ENCODE measurements at regions not wholly inside any gene's neighbourhood (a gene's known extent, or its start where the extent isn't known, plus 50 kb on each side); places are given as distances from the start of the nearest gene placed in this dataset.

- TF ChIP-seq CTCF (IDR thresholded peaks at IDR 0.05), result no peak
- no peak for TF ChIP-seq ZFX (IDR thresholded peaks at IDR 0.05; ENCODE audit: borderline replicate concordance)
- no peak overlapping the region for H3K27ac ChIP-seq
Observed at GRCh38 chr17:36722121-36722902, 120.9 kb downstream of the MRM1 start.

- TF ChIP-seq CTCF (IDR thresholded peaks at IDR 0.05), result no peak
- TF ChIP-seq ZFX (IDR thresholded peaks at IDR 0.05; ENCODE audit: borderline replicate concordance), result no peak
- H3K27ac ChIP-seq, result no peak overlapping the region
Observed at GRCh38 chr17:36722903-36723263, 121.5 kb downstream of the MRM1 start.

- no peak overlapping the region for H3K27ac ChIP-seq
- no peak for TF ChIP-seq ZFX (IDR thresholded peaks at IDR 0.05; ENCODE audit: borderline replicate concordance)
- TF ChIP-seq CTCF (IDR thresholded peaks at IDR 0.05), result no peak
Observed at GRCh38 chr17:36723459-36724025, 122.2 kb downstream of the MRM1 start.

- TF ChIP-seq CTCF (IDR thresholded peaks at IDR 0.05), result no peak
- no peak for TF ChIP-seq ZFX (IDR thresholded peaks at IDR 0.05; ENCODE audit: borderline replicate concordance)
- no peak overlapping the region for H3K27ac ChIP-seq
Observed at GRCh38 chr17:36726199-36726598, 124.8 kb downstream of the MRM1 start.

- no peak overlapping the region for H3K27ac ChIP-seq
- TF ChIP-seq CTCF (IDR thresholded peaks at IDR 0.05) (no peak), ZFX (IDR thresholded peaks at IDR 0.05; ENCODE audit: borderline replicate concordance) (no peak)
Observed at GRCh38 chr17:36727052-36727451, 125.7 kb downstream of the MRM1 start.

- H3K27ac ChIP-seq, result no peak overlapping the region
- TF ChIP-seq ZFX (IDR thresholded peaks at IDR 0.05; ENCODE audit: borderline replicate concordance) (no peak), CTCF (IDR thresholded peaks at IDR 0.05) (no peak)
Observed at GRCh38 chr17:36727577-36727976, 126.2 kb downstream of the MRM1 start.
